PFSK-1 (cell line): ENCODE measurements at regions not wholly inside any gene's neighbourhood (a gene's known extent, or its start where the extent isn't known, plus 50 kb on each side); places are given as distances from the start of the nearest gene placed in this dataset.

Source experiments
- POLR2AphosphoS5 ChIP-seq: IDR thresholded peaks from 2 replicates; pipeline ENCODE4 v1.6.1; 2012; ENCODE audit warnings: low read depth, mild to moderate bottlenecking, control low read depth, low read length, moderate library complexity
- REST ChIP-seq, 2 experiments: IDR thresholded peaks; 2 replicates each; pipeline versions ENCODE4 v1.6.1 to v1.8.0; 2011 to 2012; ENCODE audit warnings: low read depth in 2 of 2, low read length in 2 of 2, control low read depth in 1 of 2, inconsistent platforms in 1 of 2, mild to moderate bottlenecking in 1 of 2, moderate library complexity in 1 of 2; ENCODE audit not compliant: insufficient read depth in 1 of 2
- SIN3A ChIP-seq: IDR thresholded peaks from 2 replicates; pipeline ENCODE4 v1.6.1; 2012; ENCODE audit warnings: mild to moderate bottlenecking, low read length, moderate library complexity, borderline replicate concordance; ENCODE audit not compliant: insufficient read depth
- TAF1 ChIP-seq: IDR thresholded peaks from 2 replicates; pipeline ENCODE4 v1.6.1; 2012; ENCODE audit warnings: low read length, control low read depth, borderline replicate concordance; ENCODE audit not compliant: insufficient read depth

GRCh38 chr4:4727536-4727935 is 131.9 kb upstream of the MSX1 start:
- TF ChIP-seq REST (IDR thresholded peaks at IDR 0.05; ENCODE audit: insufficient read depth in 1 of 2, low read depth in 2 of 2, low read length in 2 of 2) (no peak), TAF1 (no peak), POLR2AphosphoS5 (no peak), SIN3A (no peak)
